ENCODE measurements at regions not wholly inside any gene's neighbourhood (a gene's known extent, or its start where the extent isn't known, plus 50 kb on each side); places are given as distances from the start of the nearest gene placed in this dataset.

DNA sequence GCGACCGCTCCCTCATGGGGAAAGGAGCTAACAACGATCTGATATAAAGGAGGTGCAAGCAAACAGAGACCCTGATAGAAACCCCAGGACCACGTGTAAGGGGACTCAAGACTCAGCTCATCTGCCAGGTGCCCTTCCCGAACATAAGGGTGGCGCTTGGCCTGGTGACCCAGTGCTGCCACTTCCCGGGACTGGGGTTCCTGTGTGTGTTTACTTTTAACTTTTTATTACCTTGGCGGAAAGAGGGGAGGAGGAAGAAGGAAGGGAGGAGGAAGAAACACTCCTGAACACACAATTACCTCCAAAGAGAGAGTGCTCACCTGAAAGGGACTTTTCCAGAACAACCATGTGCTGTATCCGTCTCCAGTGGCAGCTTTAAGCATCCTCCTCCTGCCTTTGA is 56.5 kb upstream of the EDAR start:
- TF ChIP-seq, protein P1, sequence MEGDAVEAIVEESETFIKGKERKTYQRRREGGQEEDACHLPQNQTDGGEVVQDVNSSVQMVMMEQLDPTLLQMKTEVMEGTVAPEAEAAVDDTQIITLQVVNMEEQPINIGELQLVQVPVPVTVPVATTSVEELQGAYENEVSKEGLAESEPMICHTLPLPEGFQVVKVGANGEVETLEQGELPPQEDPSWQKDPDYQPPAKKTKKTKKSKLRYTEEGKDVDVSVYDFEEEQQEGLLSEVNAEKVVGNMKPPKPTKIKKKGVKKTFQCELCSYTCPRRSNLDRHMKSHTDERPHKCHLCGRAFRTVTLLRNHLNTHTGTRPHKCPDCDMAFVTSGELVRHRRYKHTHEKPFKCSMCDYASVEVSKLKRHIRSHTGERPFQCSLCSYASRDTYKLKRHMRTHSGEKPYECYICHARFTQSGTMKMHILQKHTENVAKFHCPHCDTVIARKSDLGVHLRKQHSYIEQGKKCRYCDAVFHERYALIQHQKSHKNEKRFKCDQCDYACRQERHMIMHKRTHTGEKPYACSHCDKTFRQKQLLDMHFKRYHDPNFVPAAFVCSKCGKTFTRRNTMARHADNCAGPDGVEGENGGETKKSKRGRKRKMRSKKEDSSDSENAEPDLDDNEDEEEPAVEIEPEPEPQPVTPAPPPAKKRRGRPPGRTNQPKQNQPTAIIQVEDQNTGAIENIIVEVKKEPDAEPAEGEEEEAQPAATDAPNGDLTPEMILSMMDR (CRISPR knock-in tag; IDR thresholded peaks at IDR 0.05), result no peak
- no peak for TF ChIP-seq XRCC5 (optimal IDR thresholded peaks at IDR 0.05; ENCODE audit: low read length)
- no peak for TF ChIP-seq TAF1 (CRISPR knock-in tag; IDR thresholded peaks at IDR 0.05)
- no peak for TF ChIP-seq ZSCAN29 (CRISPR knock-in tag; conservative IDR thresholded peaks at IDR 0.05)
- TF ChIP-seq FOXC1 (CRISPR knock-in tag; IDR thresholded peaks at IDR 0.05; ENCODE audit: borderline replicate concordance), result no peak
- TF ChIP-seq CEBPB (IDR thresholded peaks at IDR 0.05; ENCODE audit: borderline replicate concordance, low read depth, low read length), result no peak
- no peak for TF ChIP-seq CHD2 (IDR thresholded peaks at IDR 0.05; ENCODE audit: low read depth, low read length)
- no peak for TF ChIP-seq CEBPG (CRISPR knock-in tag; IDR thresholded peaks at IDR 0.05)
- TF ChIP-seq HOXA7 (CRISPR knock-in tag; IDR thresholded peaks at IDR 0.05), result no peak
- TF ChIP-seq, protein P2, sequence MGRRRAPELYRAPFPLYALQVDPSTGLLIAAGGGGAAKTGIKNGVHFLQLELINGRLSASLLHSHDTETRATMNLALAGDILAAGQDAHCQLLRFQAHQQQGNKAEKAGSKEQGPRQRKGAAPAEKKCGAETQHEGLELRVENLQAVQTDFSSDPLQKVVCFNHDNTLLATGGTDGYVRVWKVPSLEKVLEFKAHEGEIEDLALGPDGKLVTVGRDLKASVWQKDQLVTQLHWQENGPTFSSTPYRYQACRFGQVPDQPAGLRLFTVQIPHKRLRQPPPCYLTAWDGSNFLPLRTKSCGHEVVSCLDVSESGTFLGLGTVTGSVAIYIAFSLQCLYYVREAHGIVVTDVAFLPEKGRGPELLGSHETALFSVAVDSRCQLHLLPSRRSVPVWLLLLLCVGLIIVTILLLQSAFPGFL (CRISPR knock-in tag; IDR thresholded peaks at IDR 0.05), result no peak
- TF ChIP-seq, protein P3, sequence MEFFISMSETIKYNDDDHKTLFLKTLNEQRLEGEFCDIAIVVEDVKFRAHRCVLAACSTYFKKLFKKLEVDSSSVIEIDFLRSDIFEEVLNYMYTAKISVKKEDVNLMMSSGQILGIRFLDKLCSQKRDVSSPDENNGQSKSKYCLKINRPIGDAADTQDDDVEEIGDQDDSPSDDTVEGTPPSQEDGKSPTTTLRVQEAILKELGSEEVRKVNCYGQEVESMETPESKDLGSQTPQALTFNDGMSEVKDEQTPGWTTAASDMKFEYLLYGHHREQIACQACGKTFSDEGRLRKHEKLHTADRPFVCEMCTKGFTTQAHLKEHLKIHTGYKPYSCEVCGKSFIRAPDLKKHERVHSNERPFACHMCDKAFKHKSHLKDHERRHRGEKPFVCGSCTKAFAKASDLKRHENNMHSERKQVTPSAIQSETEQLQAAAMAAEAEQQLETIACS (CRISPR knock-in tag; IDR thresholded peaks at IDR 0.05), result no peak
- TF ChIP-seq ZNF121 (CRISPR knock-in tag; IDR thresholded peaks at IDR 0.05), result no peak
